ENCODE measurements at regions not wholly inside any gene's neighbourhood (a gene's known extent, or its start where the extent isn't known, plus 50 kb on each side); places are given as distances from the start of the nearest gene placed in this dataset.

DNA sequence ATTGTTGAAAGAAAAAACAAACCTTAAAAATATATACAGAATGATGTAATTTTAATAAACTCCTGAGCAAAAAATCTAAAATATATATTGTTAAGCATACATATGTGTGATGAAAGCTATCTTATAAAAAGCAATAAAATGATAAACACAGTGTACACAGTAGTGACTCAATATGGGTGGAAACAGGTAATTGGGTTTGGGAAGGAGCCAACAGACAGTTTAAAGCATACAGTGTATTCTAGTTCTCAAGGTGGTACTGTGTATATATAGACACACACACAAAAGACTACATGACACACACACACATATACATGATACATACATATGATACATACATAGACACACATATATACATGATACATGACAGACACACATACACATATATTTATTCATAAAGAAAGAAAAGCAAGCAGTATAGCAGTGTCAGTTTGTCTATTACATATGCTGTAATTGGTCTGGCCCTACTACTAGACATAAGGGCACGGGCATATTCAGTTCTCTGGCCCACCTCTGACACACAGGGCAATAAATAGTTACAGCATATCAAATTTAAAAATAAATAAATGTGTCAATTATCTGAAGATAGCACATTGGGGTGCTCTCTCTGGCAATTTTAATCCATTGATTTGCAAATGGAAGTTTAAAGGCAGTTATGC, 330.2 kb downstream of the S1PR1 start:
- no peak for TF ChIP-seq EZH2 (IDR thresholded peaks at IDR 0.05)
- TF ChIP-seq POLR2AphosphoS5 (IDR thresholded peaks at IDR 0.05; ENCODE audit: borderline replicate concordance, low read depth, low read length) = no peak
